ENCODE measurements at regions not wholly inside any gene's neighbourhood (a gene's known extent, or its start where the extent isn't known, plus 50 kb on each side); places are given as distances from the start of the nearest gene placed in this dataset.

DNA sequence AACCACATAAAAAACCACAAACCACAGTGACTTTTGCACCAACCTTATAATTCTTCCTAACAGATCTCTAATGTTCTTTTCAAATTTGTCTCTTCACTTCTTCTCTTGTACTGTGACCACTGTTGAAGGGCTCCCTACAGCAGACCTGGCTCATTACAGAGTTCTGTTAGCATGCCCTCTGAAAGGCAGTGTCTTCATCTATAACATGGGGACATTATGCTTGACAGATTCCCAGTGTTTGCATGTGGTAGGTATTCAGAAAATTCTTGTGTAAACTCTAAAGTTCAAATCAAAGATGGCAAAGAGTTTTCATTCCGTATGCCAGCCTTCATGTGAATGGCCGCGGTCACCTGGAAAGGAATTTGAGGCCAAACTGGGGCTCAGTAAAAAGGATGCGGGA, 182.6 kb downstream of the DHX35 start:
- no peak for DNase-seq
- BruUV-seq (replicated peaks): no TSS peak

DNA sequence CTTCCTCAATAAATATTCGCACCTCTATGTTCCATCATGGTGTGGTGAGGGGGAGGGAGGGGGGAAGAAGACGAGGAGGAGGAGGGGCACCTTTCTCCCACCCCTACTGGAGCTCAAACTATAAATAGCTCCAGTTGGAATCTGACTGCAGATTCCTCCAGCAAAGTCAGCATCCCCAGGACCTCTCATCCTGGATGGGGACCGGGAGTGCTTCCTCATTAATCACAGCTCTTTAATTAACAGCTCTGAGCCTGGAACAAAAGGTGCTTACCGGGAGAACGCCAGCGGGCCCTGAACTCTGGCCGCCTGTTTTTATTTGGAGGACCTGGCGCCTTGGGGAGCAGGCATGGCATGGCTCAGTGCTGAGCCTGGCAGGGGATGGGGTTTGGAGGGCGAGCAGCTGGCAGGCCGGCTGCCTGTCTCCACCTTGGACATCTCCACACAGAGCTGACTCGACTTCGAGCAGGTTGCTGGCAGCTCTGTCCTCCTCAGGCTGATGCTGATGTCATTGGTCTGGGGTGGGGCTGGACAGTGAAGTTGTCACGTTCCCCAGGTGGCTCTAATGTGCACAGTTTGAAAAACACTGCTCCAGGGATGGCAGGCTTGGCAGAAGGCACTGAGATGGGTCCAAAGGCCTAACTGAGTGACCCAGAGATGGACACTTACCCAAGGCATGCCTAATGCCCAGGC, 180.4 kb downstream of the DHX35 start:
- DNase-seq: no peak
- H4K20me1 ChIP-seq (ENCODE audit: insufficient read depth): no peaks in the 10 kb centered on the region
- H3K4me1 ChIP-seq (replicated peaks; ENCODE audit: insufficient read depth): no peaks in the 10 kb centered on the region
- H3K4me3 ChIP-seq: no peak overlapping the region
- intact Hi-C loops (cut with micrococcal nuclease; ENCODE audit: unreplicated experiment): no loop called here
- H3K27me3 ChIP-seq (ENCODE audit: insufficient read depth, low read depth): peaks cover 77% of the 10 kb centered on the region
- H3K79me2 ChIP-seq (ENCODE audit: low read depth): no peaks in the 10 kb centered on the region
- no TSS peak for BruUV-seq (replicated peaks)
- H2AFZ ChIP-seq: no peak overlapping the region
- H3K27ac ChIP-seq: no peak overlapping the region
- ChIA-PET CTCF (no interaction called here), POLR2A (ENCODE audit: unreplicated experiment) (no interaction called here)
- H3K36me3 ChIP-seq (ENCODE audit: low read depth): no peaks in the 10 kb centered on the region
- H3K4me2 ChIP-seq: no peak overlapping the region
- H3K9me2 ChIP-seq (ENCODE audit: insufficient read depth): no peaks in the 10 kb centered on the region
- TF ChIP-seq CTCF (conservative IDR thresholded peaks at IDR 0.05) (no peak), EZH2 (IDR thresholded peaks at IDR 0.05; ENCODE audit: low read depth) (peak; percentile 47; the same call in 1 of the 2 replicates)
- H3K9me3 ChIP-seq (ENCODE audit: insufficient read depth, low read depth): no peaks in the 10 kb centered on the region
- H3F3A ChIP-seq (ENCODE audit: insufficient read depth, low read depth): no peaks in the 10 kb centered on the region

More for the DNA sequence above, 182.6 kb downstream of the DHX35 start:
- H4K20me1 ChIP-seq (ENCODE audit: insufficient read depth): no peaks in the 10 kb centered on the region
- no peaks in the 10 kb centered on the region for H3F3A ChIP-seq (ENCODE audit: insufficient read depth, low read depth)
- TF ChIP-seq EZH2 (IDR thresholded peaks at IDR 0.05; ENCODE audit: low read depth): no peak
- no peak for TF ChIP-seq CTCF (conservative IDR thresholded peaks at IDR 0.05)
- H3K4me3 ChIP-seq: no peak overlapping the region
- H3K9me3 ChIP-seq (ENCODE audit: insufficient read depth, low read depth): no peaks in the 10 kb centered on the region
- H3K4me1 ChIP-seq (replicated peaks; ENCODE audit: insufficient read depth): no peaks in the 10 kb centered on the region
- H3K36me3 ChIP-seq (ENCODE audit: low read depth): no peaks in the 10 kb centered on the region
- peaks cover 76% of the 10 kb centered on the region for H3K27me3 ChIP-seq (ENCODE audit: insufficient read depth, low read depth)
- ChIA-PET CTCF (no interaction called here), POLR2A (ENCODE audit: unreplicated experiment) (no interaction called here)
- H3K27ac ChIP-seq: no peak overlapping the region
- H3K4me2 ChIP-seq: no peak overlapping the region
- H2AFZ ChIP-seq: no peak overlapping the region
- intact Hi-C loops (cut with micrococcal nuclease; ENCODE audit: unreplicated experiment): no loop called here
- H3K9me2 ChIP-seq (ENCODE audit: insufficient read depth): no peaks in the 10 kb centered on the region
- no peaks in the 10 kb centered on the region for H3K79me2 ChIP-seq (ENCODE audit: low read depth)

DNA sequence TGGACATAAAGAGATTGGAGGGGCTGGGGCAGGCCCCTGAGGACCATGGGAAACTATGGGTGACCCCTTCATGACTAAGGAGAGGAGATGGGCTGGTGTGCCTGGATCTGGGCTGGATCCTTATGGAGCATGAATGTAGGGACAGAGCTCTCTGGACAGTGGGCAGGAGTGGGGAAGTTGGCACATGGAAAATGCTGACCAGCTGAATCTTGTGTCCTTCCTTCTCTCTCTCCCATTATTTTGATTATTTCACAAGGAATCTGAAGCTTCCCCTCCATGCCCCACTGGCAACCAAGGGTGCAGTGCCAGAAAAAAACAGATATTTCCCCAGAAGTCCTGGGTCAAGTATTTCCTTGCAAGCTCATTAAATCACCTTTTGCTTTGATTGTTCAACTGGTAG, 175.2 kb downstream of the DHX35 start:
- H2AFZ ChIP-seq: no peak overlapping the region
- H3K9me2 ChIP-seq (ENCODE audit: insufficient read depth): no peaks in the 10 kb centered on the region
- no peaks in the 10 kb centered on the region for H4K20me1 ChIP-seq (ENCODE audit: insufficient read depth)
- no peak for DNase-seq
- intact Hi-C loops (cut with micrococcal nuclease; ENCODE audit: unreplicated experiment): no loop called here
- H3F3A ChIP-seq (ENCODE audit: insufficient read depth, low read depth): no peaks in the 10 kb centered on the region
- BruUV-seq (replicated peaks): no TSS peak
- TF ChIP-seq CTCF (conservative IDR thresholded peaks at IDR 0.05) (no peak), EZH2 (IDR thresholded peaks at IDR 0.05; ENCODE audit: low read depth) (no peak)
- no peak overlapping the region for H3K4me3 ChIP-seq
- H3K4me2 ChIP-seq: no peak overlapping the region
- no peaks in the 10 kb centered on the region for H3K4me1 ChIP-seq (replicated peaks; ENCODE audit: insufficient read depth)
- no peaks in the 10 kb centered on the region for H3K36me3 ChIP-seq (ENCODE audit: low read depth)
- ChIA-PET POLR2A (ENCODE audit: unreplicated experiment) (no interaction called here), CTCF (no interaction called here)
- H3K9me3 ChIP-seq (ENCODE audit: insufficient read depth, low read depth): no peaks in the 10 kb centered on the region
- H3K27me3 ChIP-seq (ENCODE audit: insufficient read depth, low read depth): peaks cover 65% of the 10 kb centered on the region
- H3K79me2 ChIP-seq (ENCODE audit: low read depth): no peaks in the 10 kb centered on the region
- H3K27ac ChIP-seq: no peak overlapping the region
